ENCODE measurements at regions not wholly inside any gene's neighbourhood (a gene's known extent, or its start where the extent isn't known, plus 50 kb on each side); places are given as distances from the start of the nearest gene placed in this dataset.

DNA sequence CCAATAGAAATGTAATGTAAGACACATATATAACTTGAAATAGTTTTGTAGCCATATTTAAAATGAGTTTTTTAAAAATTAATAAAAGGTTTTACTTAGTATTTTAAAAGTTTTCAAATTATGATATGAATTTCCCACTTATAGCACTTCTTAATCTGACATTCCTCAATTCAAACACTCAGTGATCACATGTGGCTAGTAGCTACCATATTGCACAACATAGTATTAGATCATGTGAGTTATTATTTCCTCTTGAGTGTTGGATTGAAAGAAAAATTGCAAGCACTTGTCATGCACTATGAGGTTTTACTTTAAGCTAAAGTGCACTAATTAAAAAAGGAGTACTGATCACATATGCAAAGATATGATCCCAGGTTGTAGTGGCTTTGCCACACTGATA, 453.4 kb upstream of the ROBO2 start:
- H2AK5ac ChIP-seq (ENCODE audit: low read length) = no peak overlapping the region
- H3K79me1 ChIP-seq (ENCODE audit: low read length) = no peaks in the 10 kb centered on the region
- no peak overlapping the region for H4K5ac ChIP-seq (ENCODE audit: low read length)
- no peak overlapping the region for H3K9ac ChIP-seq (ENCODE audit: low read length)
- H3K27me3 ChIP-seq (ENCODE audit: insufficient read depth, low read length, poor library complexity) = no peaks in the 10 kb centered on the region
- no peak overlapping the region for H3K4me3 ChIP-seq (ENCODE audit: low read length)
- no peaks in the 10 kb centered on the region for H3K79me2 ChIP-seq (ENCODE audit: control insufficient read depth, insufficient read depth, low read length)
- H2BK5ac ChIP-seq (ENCODE audit: low read length) = no peak overlapping the region
- H3K56ac ChIP-seq (ENCODE audit: low read length) = no peak overlapping the region
- no peak overlapping the region for H3K18ac ChIP-seq (ENCODE audit: low read length)
- no peak overlapping the region for H3K27ac ChIP-seq (ENCODE audit: low read depth, low read length)
- no peaks in the 10 kb centered on the region for H3K36me3 ChIP-seq (ENCODE audit: control insufficient read depth, insufficient read depth, low read length)
- no peaks in the 10 kb centered on the region for H3K4me1 ChIP-seq (ENCODE audit: control insufficient read depth, low read depth, low read length)
- H4K8ac ChIP-seq (ENCODE audit: low read depth, low read length) = no peak overlapping the region
- H2BK15ac ChIP-seq (replicated peaks; ENCODE audit: low read depth) = no peak overlapping the region
- H2BK120ac ChIP-seq (ENCODE audit: low read depth, low read length) = no peak overlapping the region
- DNase-seq = no peak
- H3K4ac ChIP-seq (ENCODE audit: low read depth, low read length) = no peak overlapping the region
- no peak overlapping the region for H3K4me2 ChIP-seq (ENCODE audit: low read length)
- H3K23ac ChIP-seq (ENCODE audit: low read length) = no peak overlapping the region

DNA sequence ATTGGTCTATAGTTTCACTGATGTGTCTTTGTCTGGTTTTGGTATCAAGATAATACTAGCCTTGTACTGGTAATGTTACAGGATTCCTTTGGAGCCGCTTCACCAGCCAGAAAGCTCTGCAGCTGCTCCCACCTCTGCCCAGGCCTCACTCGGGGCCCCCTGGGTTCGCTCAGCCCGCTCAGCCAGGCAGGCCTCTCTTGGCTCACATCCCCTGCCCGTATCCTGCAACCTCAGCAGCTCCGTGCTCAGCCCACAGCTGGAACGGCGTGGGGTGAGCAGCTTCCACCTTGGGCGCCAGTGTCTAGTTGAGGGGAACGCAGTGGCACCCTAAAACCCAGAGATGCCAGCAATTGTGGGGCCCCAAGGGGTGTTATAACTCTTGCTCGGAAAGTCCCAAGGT, 429.7 kb upstream of the ROBO2 start:
- Histone ChIP-seq H4K5ac (ENCODE audit: low read length) (no peak overlapping the region), H3K56ac (ENCODE audit: low read length) (no peak overlapping the region), H2BK120ac (ENCODE audit: low read depth, low read length) (no peak overlapping the region), H3K4ac (ENCODE audit: low read depth, low read length) (no peak overlapping the region), H3K4me1 (ENCODE audit: control insufficient read depth, low read depth, low read length) (no peaks in the 10 kb centered on the region), H3K4me3 (ENCODE audit: low read length) (no peak overlapping the region), H3K79me2 (ENCODE audit: control insufficient read depth, insufficient read depth, low read length) (no peaks in the 10 kb centered on the region), H3K27me3 (ENCODE audit: insufficient read depth, low read length, poor library complexity) (no peaks in the 10 kb centered on the region), H3K27ac (ENCODE audit: low read depth, low read length) (no peak overlapping the region), H2BK15ac (replicated peaks; ENCODE audit: low read depth) (no peak overlapping the region), H4K8ac (ENCODE audit: low read depth, low read length) (no peak overlapping the region), H3K4me2 (ENCODE audit: low read length) (no peak overlapping the region), H3K79me1 (ENCODE audit: low read length) (no peaks in the 10 kb centered on the region), H3K23ac (ENCODE audit: low read length) (no peak overlapping the region), H3K9ac (ENCODE audit: low read length) (no peak overlapping the region), H3K18ac (ENCODE audit: low read length) (no peak overlapping the region), H2AK5ac (ENCODE audit: low read length) (no peak overlapping the region), H3K36me3 (ENCODE audit: control insufficient read depth, insufficient read depth, low read length) (no peaks in the 10 kb centered on the region), H2BK5ac (ENCODE audit: low read length) (no peak overlapping the region)
- no CpG with 5 or more reads among the region's 11 CpGs for WGBS (ENCODE audit: extremely low coverage, insufficient coverage, low lambda C conversion rate)
- DNase-seq = no peak

DNA sequence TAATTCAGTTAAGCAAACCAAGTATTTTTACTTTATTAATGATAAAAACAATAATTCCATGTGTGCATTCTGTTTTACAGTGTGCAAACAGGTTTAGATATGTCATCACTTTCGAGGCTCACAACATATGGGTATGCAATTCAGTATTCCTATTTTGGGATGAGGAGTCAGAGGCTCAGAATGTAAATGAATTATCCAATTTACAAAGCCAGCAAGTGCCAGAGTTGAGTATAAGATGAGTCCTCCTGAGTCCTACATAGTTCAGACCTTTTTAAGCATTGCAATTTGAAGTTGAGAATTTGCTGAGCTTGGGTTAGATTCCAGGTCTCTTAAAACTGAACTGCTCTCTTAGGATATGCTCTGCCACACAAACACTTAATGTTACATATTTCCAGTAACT, 424.2 kb upstream of the ROBO2 start:
- Histone ChIP-seq H2AK5ac (ENCODE audit: low read length) (no peak overlapping the region), H2BK5ac (ENCODE audit: low read length) (no peak overlapping the region), H3K56ac (ENCODE audit: low read length) (no peak overlapping the region), H3K4ac (ENCODE audit: low read depth, low read length) (no peak overlapping the region), H3K36me3 (ENCODE audit: control insufficient read depth, insufficient read depth, low read length) (no peaks in the 10 kb centered on the region), H3K4me2 (ENCODE audit: low read length) (no peak overlapping the region), H3K4me3 (ENCODE audit: low read length) (no peak overlapping the region), H3K18ac (ENCODE audit: low read length) (no peak overlapping the region), H3K27me3 (ENCODE audit: insufficient read depth, low read length, poor library complexity) (no peaks in the 10 kb centered on the region), H3K79me1 (ENCODE audit: low read length) (no peaks in the 10 kb centered on the region), H3K79me2 (ENCODE audit: control insufficient read depth, insufficient read depth, low read length) (no peaks in the 10 kb centered on the region), H3K23ac (ENCODE audit: low read length) (no peak overlapping the region), H4K8ac (ENCODE audit: low read depth, low read length) (no peak overlapping the region), H3K9ac (ENCODE audit: low read length) (no peak overlapping the region), H4K5ac (ENCODE audit: low read length) (no peak overlapping the region), H3K27ac (ENCODE audit: low read depth, low read length) (no peak overlapping the region), H2BK120ac (ENCODE audit: low read depth, low read length) (no peak overlapping the region), H3K4me1 (ENCODE audit: control insufficient read depth, low read depth, low read length) (no peaks in the 10 kb centered on the region), H2BK15ac (replicated peaks; ENCODE audit: low read depth) (no peak overlapping the region)
- no CpG with 5 or more reads among the region's 1 CpG for WGBS (ENCODE audit: extremely low coverage, insufficient coverage, low lambda C conversion rate)
- no peak for DNase-seq

DNA sequence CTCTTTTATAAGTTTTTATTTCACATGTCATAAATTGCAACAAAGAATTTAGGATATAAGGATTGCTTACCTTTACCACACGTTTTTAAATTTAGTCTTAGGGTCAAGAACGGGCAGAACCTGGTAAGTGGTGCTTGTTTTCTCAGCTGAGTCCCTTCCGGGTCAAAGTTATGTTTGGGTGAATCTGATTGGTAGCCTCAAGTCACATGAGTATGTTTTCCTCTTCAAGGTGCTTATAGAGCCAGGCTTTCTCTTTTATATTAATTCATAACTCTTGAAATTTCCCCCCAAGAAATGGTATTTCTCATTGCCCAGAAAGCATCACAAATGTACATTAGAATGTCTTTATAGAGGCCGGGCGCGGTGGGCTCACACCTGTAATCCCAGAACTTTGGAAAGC, 415.7 kb upstream of the ROBO2 start:
- Histone ChIP-seq H3K27me3 (ENCODE audit: insufficient read depth, low read length, poor library complexity) (no peaks in the 10 kb centered on the region), H3K18ac (ENCODE audit: low read length) (no peak overlapping the region), H3K27ac (ENCODE audit: low read depth, low read length) (no peak overlapping the region), H3K36me3 (ENCODE audit: control insufficient read depth, insufficient read depth, low read length) (no peaks in the 10 kb centered on the region), H3K23ac (ENCODE audit: low read length) (no peak overlapping the region), H2BK120ac (ENCODE audit: low read depth, low read length) (no peak overlapping the region), H3K4me1 (ENCODE audit: control insufficient read depth, low read depth, low read length) (no peaks in the 10 kb centered on the region), H3K9ac (ENCODE audit: low read length) (no peak overlapping the region), H3K79me2 (ENCODE audit: control insufficient read depth, insufficient read depth, low read length) (no peaks in the 10 kb centered on the region), H4K5ac (ENCODE audit: low read length) (no peak overlapping the region), H3K4me3 (ENCODE audit: low read length) (no peak overlapping the region), H3K79me1 (ENCODE audit: low read length) (no peaks in the 10 kb centered on the region), H3K4me2 (ENCODE audit: low read length) (no peak overlapping the region), H3K56ac (ENCODE audit: low read length) (no peak overlapping the region), H2BK5ac (ENCODE audit: low read length) (no peak overlapping the region), H3K4ac (ENCODE audit: low read depth, low read length) (no peak overlapping the region), H4K8ac (ENCODE audit: low read depth, low read length) (no peak overlapping the region), H2BK15ac (replicated peaks; ENCODE audit: low read depth) (no peak overlapping the region), H2AK5ac (ENCODE audit: low read length) (no peak overlapping the region)
- WGBS (ENCODE audit: extremely low coverage, insufficient coverage, low lambda C conversion rate) = no CpG with 5 or more reads among the region's 6 CpGs
- DNase-seq = no peak

DNA sequence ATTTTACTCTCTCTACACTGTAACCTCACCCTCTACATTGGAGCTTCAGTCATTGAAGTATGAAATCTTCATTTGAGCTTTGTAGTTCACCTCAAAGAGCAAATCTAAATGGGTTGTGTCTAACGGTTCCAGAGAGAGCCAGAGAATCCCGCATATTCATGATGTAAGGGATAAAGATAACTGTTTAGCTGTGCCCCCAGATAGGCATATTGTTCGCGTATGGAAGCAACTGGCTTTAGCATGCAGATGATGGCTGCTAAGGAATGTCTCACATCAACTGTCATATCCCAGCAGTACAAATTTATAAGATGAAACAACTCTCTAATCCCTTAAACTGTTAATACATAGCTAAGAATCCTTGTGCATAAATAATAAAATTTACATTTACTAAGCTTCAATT, 412.7 kb upstream of the ROBO2 start:
- H3K27ac ChIP-seq (ENCODE audit: low read depth, low read length) = no peak overlapping the region
- no peak overlapping the region for H3K56ac ChIP-seq (ENCODE audit: low read length)
- DNase-seq = no peak
- H3K18ac ChIP-seq (ENCODE audit: low read length) = no peak overlapping the region
- H3K4me1 ChIP-seq (ENCODE audit: control insufficient read depth, low read depth, low read length) = no peaks in the 10 kb centered on the region
- no peak overlapping the region for H3K4ac ChIP-seq (ENCODE audit: low read depth, low read length)
- WGBS (ENCODE audit: extremely low coverage, insufficient coverage, low lambda C conversion rate) = no CpG with 5 or more reads among the region's 4 CpGs
- H2AK5ac ChIP-seq (ENCODE audit: low read length) = no peak overlapping the region
- H2BK120ac ChIP-seq (ENCODE audit: low read depth, low read length) = no peak overlapping the region
- H3K9ac ChIP-seq (ENCODE audit: low read length) = no peak overlapping the region
- no peak overlapping the region for H3K4me3 ChIP-seq (ENCODE audit: low read length)
- H3K36me3 ChIP-seq (ENCODE audit: control insufficient read depth, insufficient read depth, low read length) = no peaks in the 10 kb centered on the region
- no peak overlapping the region for H3K23ac ChIP-seq (ENCODE audit: low read length)
- no peaks in the 10 kb centered on the region for H3K79me1 ChIP-seq (ENCODE audit: low read length)
- H4K5ac ChIP-seq (ENCODE audit: low read length) = no peak overlapping the region
- no peaks in the 10 kb centered on the region for H3K27me3 ChIP-seq (ENCODE audit: insufficient read depth, low read length, poor library complexity)
- H2BK5ac ChIP-seq (ENCODE audit: low read length) = no peak overlapping the region
- no peak overlapping the region for H4K8ac ChIP-seq (ENCODE audit: low read depth, low read length)
- H3K4me2 ChIP-seq (ENCODE audit: low read length) = no peak overlapping the region
- no peak overlapping the region for H2BK15ac ChIP-seq (replicated peaks; ENCODE audit: low read depth)
- H3K79me2 ChIP-seq (ENCODE audit: control insufficient read depth, insufficient read depth, low read length) = no peaks in the 10 kb centered on the region

DNA sequence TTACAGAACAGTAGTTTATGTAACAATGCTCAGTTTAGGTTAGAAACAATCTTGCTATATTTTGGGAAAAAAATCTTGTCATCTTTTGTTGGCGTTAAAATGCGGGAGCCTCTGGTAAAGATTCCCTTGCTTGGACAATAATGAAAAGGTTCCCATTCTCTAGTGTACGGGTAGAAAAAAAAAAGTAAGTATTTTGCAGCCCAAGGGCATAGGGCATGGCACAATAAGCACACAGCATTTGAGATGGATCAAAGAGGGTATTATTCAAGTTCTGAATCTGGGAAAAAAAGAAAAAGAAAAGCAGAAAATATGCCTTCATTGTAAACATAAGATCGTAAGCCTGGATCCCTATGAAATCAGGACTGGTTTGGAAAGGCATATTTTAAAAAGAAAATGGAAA, 408.6 kb upstream of the ROBO2 start:
- Histone ChIP-seq H3K9ac (ENCODE audit: low read length) (no peak overlapping the region), H3K4me1 (ENCODE audit: control insufficient read depth, low read depth, low read length) (no peaks in the 10 kb centered on the region), H2AK5ac (ENCODE audit: low read length) (no peak overlapping the region), H3K4ac (ENCODE audit: low read depth, low read length) (no peak overlapping the region), H4K5ac (ENCODE audit: low read length) (no peak overlapping the region), H3K18ac (ENCODE audit: low read length) (no peak overlapping the region), H3K4me2 (ENCODE audit: low read length) (no peak overlapping the region), H3K79me1 (ENCODE audit: low read length) (no peaks in the 10 kb centered on the region), H3K27ac (ENCODE audit: low read depth, low read length) (no peak overlapping the region), H2BK15ac (replicated peaks; ENCODE audit: low read depth) (no peak overlapping the region), H3K36me3 (ENCODE audit: control insufficient read depth, insufficient read depth, low read length) (no peaks in the 10 kb centered on the region), H3K4me3 (ENCODE audit: low read length) (no peak overlapping the region), H3K79me2 (ENCODE audit: control insufficient read depth, insufficient read depth, low read length) (no peaks in the 10 kb centered on the region), H4K8ac (ENCODE audit: low read depth, low read length) (no peak overlapping the region), H3K56ac (ENCODE audit: low read length) (no peak overlapping the region), H3K27me3 (ENCODE audit: insufficient read depth, low read length, poor library complexity) (no peaks in the 10 kb centered on the region), H3K23ac (ENCODE audit: low read length) (no peak overlapping the region), H2BK5ac (ENCODE audit: low read length) (no peak overlapping the region), H2BK120ac (ENCODE audit: low read depth, low read length) (no peak overlapping the region)
- WGBS (ENCODE audit: extremely low coverage, insufficient coverage, low lambda C conversion rate) = no CpG with 5 or more reads among the region's 4 CpGs
- DNase-seq = no peak

All from mesendoderm (in vitro differentiated cells).